GM21390 (cell line): ENCODE measurements at regions not wholly inside any gene's neighbourhood (a gene's known extent, or its start where the extent isn't known, plus 50 kb on each side); places are given as distances from the start of the nearest gene placed in this dataset.
"Not testable (repeated sequence)": the region's sequence is repeated elsewhere in the genome, so short reads cannot be mapped to it uniquely, and the experiment has no call there.

Source experiments
- ATAC-seq: cut with Tn5 transposase; IDR thresholded peaks from one replicate; pipeline ENCODE4 v1.9.1; 2021; ENCODE audit not compliant: unreplicated experiment

DNA sequence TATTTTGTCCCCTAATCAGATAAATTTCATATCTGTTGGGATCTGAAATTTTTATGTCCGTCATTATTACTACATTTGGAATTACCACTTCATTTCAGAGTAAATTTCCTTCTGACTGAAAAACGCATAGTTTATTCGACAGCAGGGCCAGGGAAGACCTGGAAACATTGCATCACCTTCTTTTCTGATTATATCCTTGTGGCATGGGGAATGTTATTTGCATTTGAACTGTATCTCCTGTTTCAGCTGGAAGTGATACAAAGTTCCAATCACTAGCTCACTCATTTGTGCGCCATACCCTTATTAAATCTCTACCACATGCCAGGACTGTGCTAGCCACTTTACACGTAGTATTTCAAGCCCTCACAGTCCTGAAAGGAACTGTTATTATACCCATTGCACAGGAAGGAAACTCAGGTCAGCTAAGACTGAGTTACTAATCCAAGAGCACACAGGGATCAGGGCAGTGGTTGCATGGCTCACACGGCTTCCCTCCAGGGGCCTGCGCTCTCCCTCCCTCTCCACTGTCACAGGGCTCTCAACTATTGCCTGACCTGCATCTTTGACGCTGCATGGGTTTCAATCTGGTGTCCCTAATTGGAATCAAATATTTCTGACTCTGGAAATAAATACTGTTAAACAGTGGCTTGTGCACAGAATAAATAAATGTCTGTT is 84.4 kb upstream of the NANOS1 start:
- ATAC-seq = no peak

DNA sequence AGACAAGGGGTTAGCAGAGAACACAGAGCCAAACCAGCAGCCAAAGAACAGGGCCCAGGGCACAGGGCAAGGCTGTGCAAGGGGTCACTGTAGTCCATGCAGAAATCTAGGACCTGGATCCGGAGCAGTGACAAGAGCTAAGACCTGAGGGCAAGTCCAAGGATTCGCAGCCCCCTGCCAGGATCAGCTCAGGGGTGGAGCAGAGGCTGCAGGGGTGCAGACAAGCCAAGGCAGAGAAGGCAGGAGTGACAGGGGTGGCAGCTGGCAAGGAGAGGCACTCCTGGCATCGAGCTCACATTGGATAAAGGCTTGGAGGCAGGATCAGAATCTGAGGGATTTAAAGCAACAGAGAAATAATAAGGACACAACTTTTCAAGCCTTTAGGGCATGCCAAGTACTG is 80.7 kb upstream of the NANOS1 start:
- ATAC-seq = no peak

DNA sequence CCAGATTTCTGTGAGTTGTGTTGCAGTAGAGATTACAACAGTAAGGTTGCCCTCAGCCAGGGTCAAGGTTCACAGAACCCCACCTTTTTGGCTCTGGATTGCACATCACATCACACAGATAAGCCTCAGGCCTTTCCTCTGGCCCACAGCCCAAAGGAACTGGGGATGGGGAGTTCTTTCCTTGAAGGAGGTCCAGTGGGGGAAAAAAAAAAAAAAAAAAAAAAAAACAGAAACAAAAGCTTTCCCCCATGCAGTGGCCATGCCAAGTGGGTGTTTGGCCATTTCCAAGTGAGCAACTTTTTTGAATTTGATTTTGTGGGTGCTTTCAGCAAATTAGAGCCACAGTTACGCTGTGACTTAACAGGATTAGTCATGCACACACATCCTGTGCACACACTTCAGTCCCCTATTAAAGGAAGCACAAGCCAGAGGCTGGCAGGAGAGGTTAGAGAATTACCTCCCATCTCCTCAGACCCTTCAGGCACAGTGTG is 79.3 kb upstream of the NANOS1 start:
- no peak for ATAC-seq

DNA sequence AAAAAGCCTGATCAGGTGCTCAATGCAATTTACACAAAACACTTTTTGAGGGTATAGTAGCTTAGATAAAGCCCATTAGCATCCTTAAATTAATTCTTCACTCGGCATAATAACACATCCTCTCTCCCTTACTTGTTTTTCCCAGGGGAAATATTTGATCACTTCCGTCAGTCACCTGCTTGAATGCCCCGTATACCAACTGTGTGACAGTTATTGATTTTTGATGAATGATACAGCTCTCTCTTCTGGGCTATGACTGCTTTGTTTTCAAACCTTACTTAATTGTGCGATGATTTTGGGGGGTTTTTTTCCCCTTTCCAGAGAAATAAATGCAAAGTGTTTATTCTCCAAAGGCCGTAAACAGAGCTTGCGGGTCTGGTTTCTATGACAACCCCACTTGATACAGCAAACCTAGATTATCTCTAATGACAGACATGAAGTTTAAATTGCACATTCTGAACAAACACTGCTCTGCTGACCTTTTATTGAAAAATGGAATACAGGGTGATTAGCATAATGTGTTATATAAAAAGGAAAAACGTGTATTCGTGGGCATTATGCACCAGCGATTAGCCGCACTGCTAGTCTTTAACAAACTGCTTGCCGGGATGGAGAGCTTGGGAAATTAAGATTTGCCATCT is 78.4 kb upstream of the NANOS1 start:
- no peak for ATAC-seq

DNA sequence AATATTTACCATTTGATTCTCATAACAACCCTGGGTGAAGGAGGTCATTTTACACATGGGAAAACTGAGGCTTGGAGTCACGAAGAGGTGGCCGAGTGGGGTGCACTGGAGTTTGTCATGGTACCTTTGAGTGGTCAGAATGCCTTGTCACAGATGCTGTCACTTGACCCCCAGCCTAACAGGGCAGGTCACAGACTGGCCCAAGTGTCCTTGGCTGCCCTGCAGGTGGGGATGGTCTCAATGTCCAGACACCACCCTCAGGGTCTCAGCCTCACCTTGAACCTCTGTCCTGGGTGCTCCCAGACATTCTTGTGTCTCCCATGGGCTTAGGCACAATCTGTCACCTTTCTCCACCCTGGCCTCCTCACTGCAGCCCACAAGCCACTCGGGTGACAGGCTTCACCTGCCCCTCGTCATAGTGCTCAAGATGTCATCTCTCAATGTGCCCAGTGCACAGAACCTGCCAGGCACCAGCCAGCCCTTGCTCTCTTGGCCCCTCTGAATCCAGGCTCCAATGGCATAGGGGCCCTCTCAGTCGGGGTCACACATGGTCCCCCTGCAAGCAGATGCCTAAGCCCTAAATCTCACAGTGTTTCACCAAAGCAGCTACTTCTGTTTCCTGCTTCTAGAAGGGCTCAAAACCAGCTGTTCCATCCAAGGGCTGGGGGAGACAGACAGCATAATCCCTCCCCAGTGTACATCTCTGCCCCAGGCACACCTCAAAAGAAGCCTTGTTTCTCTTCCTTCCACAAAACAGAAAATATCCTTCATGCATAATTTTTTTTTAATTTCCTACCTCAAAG is 76.8 kb upstream of the NANOS1 start:
- no peak for ATAC-seq

- no peak for ATAC-seq
Measured at GRCh38 chr10:118953598-118954393, 75.7 kb upstream of the NANOS1 start.

DNA sequence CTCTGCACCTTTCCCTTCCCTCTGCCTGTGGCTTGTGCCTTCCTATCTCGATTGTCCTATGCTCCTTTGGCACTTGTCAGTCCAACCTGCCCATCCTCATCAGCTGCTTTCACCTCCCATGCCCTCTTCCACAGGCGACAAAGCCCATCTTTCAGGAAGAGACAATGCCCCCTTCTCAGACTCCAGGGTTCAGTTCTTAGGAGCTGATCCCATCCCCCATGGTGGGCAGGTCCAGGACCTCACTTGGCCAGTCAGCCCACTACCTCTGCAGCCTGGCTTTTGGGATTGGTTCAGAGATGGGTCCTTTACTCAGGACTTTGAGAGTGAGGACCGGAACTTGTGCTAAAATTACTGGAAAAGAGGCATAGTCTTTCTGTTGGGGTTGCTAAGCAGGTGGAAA is 74.0 kb upstream of the NANOS1 start:
- no peak for ATAC-seq

DNA sequence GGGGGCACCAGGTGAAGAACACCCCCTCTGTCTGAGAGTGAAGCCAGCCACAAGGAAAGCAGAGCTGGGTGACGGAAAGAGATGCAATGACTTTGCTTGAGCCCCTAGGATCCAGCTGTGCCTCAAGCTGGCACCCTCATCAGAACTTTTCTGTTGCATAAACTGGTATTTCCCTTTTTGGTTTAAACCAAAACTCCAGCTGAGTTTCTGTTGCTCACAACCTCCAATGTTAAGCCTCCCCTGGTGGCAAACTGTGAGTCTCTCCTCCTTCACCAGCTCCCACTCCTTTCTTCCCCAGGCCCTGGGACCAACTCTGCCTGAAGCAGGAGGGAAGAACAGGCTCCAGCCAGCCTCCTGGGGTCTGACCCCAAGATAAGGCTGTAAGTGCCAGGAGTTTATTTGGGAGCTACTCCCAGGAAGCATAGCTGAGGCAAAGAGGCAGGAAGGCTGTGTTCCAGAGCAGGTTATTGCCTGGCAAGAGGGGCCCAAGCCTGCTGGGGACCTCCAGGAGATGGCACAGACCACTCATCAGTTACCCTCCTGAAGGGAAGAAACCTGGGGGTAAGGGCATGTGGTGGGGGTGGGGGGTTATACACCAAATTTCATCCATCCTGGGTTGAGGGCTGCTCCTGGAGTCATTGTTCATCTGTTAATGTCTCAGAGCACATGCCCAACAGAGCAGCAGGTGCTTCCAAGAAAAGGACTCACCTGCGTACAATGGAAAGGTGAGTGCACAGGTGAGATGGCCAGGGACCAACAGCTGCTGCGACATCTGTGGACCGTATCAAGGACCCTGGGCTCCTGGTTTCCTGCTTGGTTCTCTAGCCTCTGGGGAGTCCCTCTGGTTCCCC is 73.3 kb upstream of the NANOS1 start:
- ATAC-seq = no peak

GRCh38 chr10:118956802-118957442 is 72.6 kb upstream of the NANOS1 start:
- no peak for ATAC-seq

- no peak for ATAC-seq
Measured at GRCh38 chr10:118957443-118957825, 72.1 kb upstream of the NANOS1 start.

DNA sequence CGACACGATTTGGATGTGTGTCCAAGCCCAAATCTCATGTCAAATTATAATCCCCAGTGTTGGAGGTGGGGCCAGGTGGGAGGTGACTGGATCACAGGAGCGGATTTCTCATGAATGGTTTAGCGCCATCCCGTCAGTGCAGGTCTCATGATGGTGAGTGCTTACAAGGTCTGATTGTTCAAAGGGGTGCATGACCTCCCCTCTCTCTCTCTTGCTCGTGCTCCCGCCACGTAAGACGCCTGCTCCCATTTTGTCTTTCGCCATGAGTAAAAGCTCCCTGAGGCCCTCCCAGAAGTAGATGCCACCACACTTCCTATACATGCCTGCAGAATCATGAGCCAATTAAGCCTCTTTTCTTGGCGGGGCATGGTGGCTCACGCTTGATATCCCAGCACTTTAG is 71.5 kb upstream of the NANOS1 start:
- no peak for ATAC-seq

- ATAC-seq = no peak
Measured at GRCh38 chr10:118958559-118958958, 71.0 kb upstream of the NANOS1 start.

- no peak for ATAC-seq
Measured at GRCh38 chr10:118958984-118959925, 70.3 kb upstream of the NANOS1 start.

GRCh38 chr10:118960157-118961090 is 69.1 kb upstream of the NANOS1 start:
- ATAC-seq = no peak

DNA sequence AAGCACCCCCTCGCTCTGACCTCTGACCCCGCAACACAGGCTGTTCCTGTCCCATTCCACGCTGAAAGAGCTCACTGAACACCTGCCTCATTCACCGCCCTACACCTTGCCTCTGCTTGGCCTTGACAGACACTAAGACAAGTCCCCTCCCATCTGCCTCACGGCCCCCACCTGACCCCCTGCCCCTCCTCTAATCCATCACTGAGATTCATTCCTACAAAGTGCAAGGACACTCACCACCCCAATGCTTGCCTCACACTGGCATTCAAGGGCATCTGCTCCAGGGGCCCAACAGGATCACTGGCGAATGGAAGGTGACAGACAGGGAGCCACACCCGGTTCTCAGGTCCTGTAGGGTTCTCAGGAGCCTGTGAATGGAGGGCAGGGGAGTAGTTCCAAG is 68.1 kb upstream of the NANOS1 start:
- no peak for ATAC-seq

DNA sequence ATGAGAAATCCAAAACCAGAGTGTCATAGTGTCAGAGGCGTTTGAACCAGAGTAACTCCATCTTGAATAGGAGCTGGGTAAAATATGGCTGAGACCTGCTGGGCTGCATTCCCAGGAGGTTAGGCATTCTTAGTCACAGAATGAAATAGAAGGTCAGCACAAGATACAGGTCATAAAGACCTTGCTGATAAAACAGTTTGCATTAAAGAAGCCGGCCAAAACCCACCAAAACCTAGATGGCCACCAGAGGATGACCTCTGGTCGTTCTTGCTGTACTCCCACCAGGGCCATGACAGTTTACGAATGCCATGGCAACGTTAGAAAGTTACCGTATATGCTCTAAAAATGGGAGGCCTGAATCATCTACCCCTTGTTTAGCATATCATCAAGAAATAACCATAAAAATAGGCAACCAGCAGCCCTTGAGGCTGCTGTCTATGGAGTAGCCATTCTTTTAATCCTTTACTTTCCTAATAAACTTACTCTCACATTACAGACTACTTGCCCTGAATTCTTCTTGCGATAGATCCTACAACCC is 67.1 kb upstream of the NANOS1 start:
- ATAC-seq = not testable (repeated sequence)

DNA sequence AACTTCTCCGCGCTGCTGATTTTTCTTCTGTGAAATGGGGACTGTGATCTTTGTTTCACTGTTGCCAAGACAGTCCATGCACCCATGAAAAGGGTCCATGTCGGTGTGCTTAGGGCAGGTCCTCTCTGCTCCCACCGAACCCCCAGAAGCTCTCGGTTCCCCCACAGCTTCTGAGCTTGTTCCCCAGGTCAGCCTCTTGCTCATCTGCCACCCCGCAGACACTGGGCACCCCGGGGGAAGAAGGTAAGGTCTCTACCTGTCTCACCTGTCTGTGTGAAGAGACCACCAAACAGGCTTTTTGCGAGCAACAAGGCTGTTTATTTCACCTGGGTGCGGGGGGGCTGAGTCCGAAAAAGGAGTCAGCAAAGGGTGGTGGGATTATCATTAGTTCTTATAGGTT is 66.2 kb upstream of the NANOS1 start:
- ATAC-seq = no peak
